IMR-90 (cell line): ENCODE measurements at regions not wholly inside any gene's neighbourhood (a gene's known extent, or its start where the extent isn't known, plus 50 kb on each side); places are given as distances from the start of the nearest gene placed in this dataset.

Source experiments
- ATAC-seq: fragments of 200-7000 bp; cut with Tn5 transposase; 2 replicates; pipeline ENCODE4 v1.9.1; 2020; ENCODE audit warnings: low read depth, mild to moderate bottlenecking, moderate library complexity
- BruUV-seq: library from RNA; stranded (reverse); fragments of 400-500 nt; replicated peaks from 2 replicates; lab custom pipeline; 2021; lab: Mats Ljungman, UMichigan
- CTCF ChIA-PET: fragments of 300-600 bp; formaldehyde crosslinking; extraction: SDS; loops from one replicate; lab custom pipeline; 2021; ENCODE audit warnings: antibody characterized with exemption; lab: Yijun Ruan, JAX
- POLR2A ChIA-PET: fragments of 300-600 bp; sonication (Branson Sonifier 250); formaldehyde crosslinking; loops from one replicate; lab custom pipeline; 2022; ENCODE audit warnings: antibody characterized with exemption; ENCODE audit not compliant: unreplicated experiment; lab: Charles Lee
- DNase-seq: peaks from one replicate; pipeline ENCODE4 v3.0.0; 2013
- H2AFZ ChIP-seq: replicated peaks from 2 replicates; pipeline ENCODE3; 2013; ENCODE audit warnings: low read length, mild to moderate bottlenecking; ENCODE audit not compliant: poor library complexity
- H2AK5ac ChIP-seq: 2 replicates; pipeline ENCODE4 v1.6.1; 2013; ENCODE audit warnings: low read depth, low read length, inconsistent platforms
- H2AK9ac ChIP-seq: replicated peaks from 2 replicates; pipeline ENCODE3; 2013; ENCODE audit warnings: mild to moderate bottlenecking, low read depth, low read length, moderate library complexity; ENCODE audit not compliant: poor library complexity
- H2BK120ac ChIP-seq: 2 replicates; pipeline ENCODE4 v1.6.1; 2013; ENCODE audit warnings: low read depth, low read length, inconsistent platforms
- H2BK15ac ChIP-seq: 3 replicates; pipeline ENCODE4 v1.6.1; 2013; ENCODE audit warnings: low read depth, low read length, inconsistent platforms
- H2BK20ac ChIP-seq: 2 replicates; pipeline ENCODE4 v1.6.1; 2013; ENCODE audit warnings: low read depth, mild to moderate bottlenecking, inconsistent platforms, low read length, moderate library complexity
- H2BK5ac ChIP-seq: 2 replicates; pipeline ENCODE4 v1.6.1; 2013; ENCODE audit warnings: mild to moderate bottlenecking, low read depth, low read length, inconsistent platforms; ENCODE audit not compliant: poor library complexity, severe bottlenecking
- H3K14ac ChIP-seq: replicated peaks from 2 replicates; pipeline ENCODE4 v1.6.1; 2013; ENCODE audit warnings: low read depth, low read length, inconsistent platforms
- H3K18ac ChIP-seq: 2 replicates; pipeline ENCODE4 v1.6.1; 2013; ENCODE audit warnings: low read depth, low read length, control low read depth
- H3K23ac ChIP-seq: 2 replicates; pipeline ENCODE4 v1.6.1; 2013; ENCODE audit warnings: low read depth, low read length, inconsistent platforms
- H3K27ac ChIP-seq: 2 replicates; pipeline ENCODE4 v1.5.1; 2013; ENCODE audit warnings: mild to moderate bottlenecking, control low read depth, low read length; ENCODE audit not compliant: insufficient read depth
- H3K27me3 ChIP-seq: 2 replicates; pipeline ENCODE4 v1.6.1; 2013; ENCODE audit warnings: low read length; ENCODE audit not compliant: control insufficient read depth, insufficient read depth
- H3K36me3 ChIP-seq: 2 replicates; pipeline ENCODE4 v1.6.1; 2013; ENCODE audit warnings: low read length, mixed read lengths; ENCODE audit not compliant: control insufficient read depth, insufficient read depth
- H3K4ac ChIP-seq: 2 replicates; pipeline ENCODE4 v1.6.1; 2013; ENCODE audit warnings: low read depth, low read length, inconsistent platforms
- H3K4me1 ChIP-seq: 2 replicates; pipeline ENCODE4 v1.6.1; 2013; ENCODE audit warnings: low read length, mixed read lengths; ENCODE audit not compliant: control insufficient read depth, insufficient read depth
- H3K4me2 ChIP-seq: 2 replicates; pipeline ENCODE4 v1.6.1; 2013; ENCODE audit warnings: low read depth, mild to moderate bottlenecking, control low read depth, low read length, moderate library complexity
- H3K4me3 ChIP-seq: 2 replicates; pipeline ENCODE4 v1.5.1; 2013; ENCODE audit warnings: low read depth, mild to moderate bottlenecking, control low read depth, low read length, moderate library complexity; ENCODE audit not compliant: insufficient read depth
- H3K56ac ChIP-seq: 2 replicates; pipeline ENCODE4 v1.6.1; 2013; ENCODE audit warnings: low read length, inconsistent platforms; ENCODE audit not compliant: insufficient read depth; ENCODE audit errors: extremely low read depth
- H3K79me1 ChIP-seq, 2 experiments: 2 replicates each; pipeline ENCODE4 v1.6.1; 2013; ENCODE audit warnings: low read length in 2 of 2, inconsistent platforms in 1 of 2, low read depth in 1 of 2
- H3K9ac ChIP-seq: 2 replicates; pipeline ENCODE4 v1.6.1; 2013; ENCODE audit warnings: low read depth, low read length, control low read depth
- H3K9me1 ChIP-seq: 2 replicates; pipeline ENCODE4 v1.6.1; 2013; ENCODE audit warnings: low read length, inconsistent platforms; ENCODE audit not compliant: insufficient read depth
- H3K9me3 ChIP-seq: 2 replicates; pipeline ENCODE4 v1.6.1; 2013; ENCODE audit warnings: low read length; ENCODE audit not compliant: control insufficient read depth, insufficient read depth
- H4K20me1 ChIP-seq: 2 replicates; pipeline ENCODE4 v1.6.1; 2013; ENCODE audit warnings: low read length, inconsistent platforms; ENCODE audit not compliant: insufficient read depth
- H4K5ac ChIP-seq: 2 replicates; pipeline ENCODE4 v1.6.1; 2013; ENCODE audit warnings: mild to moderate bottlenecking, low read depth, low read length, control low read depth
- H4K8ac ChIP-seq, 2 experiments: 2 replicates each; pipeline ENCODE4 v1.6.1; 2013; ENCODE audit warnings: low read depth in 2 of 2, low read length in 2 of 2, control low read depth in 1 of 2, inconsistent platforms in 1 of 2
- H4K91ac ChIP-seq: 2 replicates; pipeline ENCODE4 v1.6.1; 2013; ENCODE audit warnings: low read depth, low read length, inconsistent platforms; ENCODE audit not compliant: insufficient read depth
- CEBPB ChIP-seq: IDR thresholded peaks from 2 replicates; pipeline ENCODE4 v1.6.1; 2012; ENCODE audit warnings: low read depth, low read length, improper control_type of control experiment
- FOS ChIP-seq: fragments of 150-350 bp; IDR thresholded peaks from 2 replicates; pipeline ENCODE4 v1.6.1; 2016; ENCODE audit warnings: low read depth, low read length
- RAD21 ChIP-seq: IDR thresholded peaks from 2 replicates; pipeline ENCODE4 v1.6.1; 2012; ENCODE audit warnings: low read length, improper control_type of control experiment
- USF2 ChIP-seq: fragments of 150-350 bp; IDR thresholded peaks from 2 replicates; pipeline ENCODE4 v1.6.1; 2017; ENCODE audit warnings: mild to moderate bottlenecking, antibody characterized with exemption, low read length, low read depth
- WGBS, 2 experiments: methylation state at CpG; one replicate each; pipeline versions ENCODE4 v1.1.5 to v1.1.7; 2013; ENCODE audit warnings: missing lambda C conversion rate in 2 of 2; ENCODE audit not compliant: insufficient read length in 1 of 2; ENCODE audit errors: extremely low coverage in 2 of 2; 5-methylcytosine and 5-hydroxymethylcytosine counted together
- dilution Hi-C: fragments of 300-500 bp; cut with HindIII; formaldehyde crosslinking; loops from one replicate; pipeline ENCODE4 v1.14.3; 2018; ENCODE audit warnings: low sequenced_read_pairs; ENCODE audit not compliant: unreplicated experiment
- in situ Hi-C: fragments of 300-500 bp; cut with MboI; formaldehyde crosslinking; loops from 3 replicates; pipeline ENCODE4 v1.14.3; 2019; ENCODE audit warnings: low sequenced_read_pairs, inconsistent platforms, mixed read lengths
- intact Hi-C: fragments of 100-400 bp; cut with micrococcal nuclease; formaldehyde crosslinking; loops from 2 replicates; pipeline ENCODE4 v1.10.0; 2022

- 25% methylated on average over 2 of the region's 4 CpGs; no CpG with 5 or more reads in 1 of the 2 experiments for WGBS, 2 experiments
- Histone ChIP-seq H3K4me3 (no peak overlapping the region), H2AFZ (no peak overlapping the region), H3K9me3 (no peaks in the 10 kb centered on the region), H3K4me2 (no peak overlapping the region), H3K79me1 (no peaks in the 10 kb centered on the region), H3K56ac (no peak overlapping the region), H2BK120ac (no peak overlapping the region), H3K27me3 (no peaks in the 10 kb centered on the region), H2BK5ac (no peak overlapping the region), H4K20me1 (no peaks in the 10 kb centered on the region), H3K27ac (no peak overlapping the region), H2BK15ac (no peak overlapping the region), H3K14ac (no peak overlapping the region), H3K4me1 (no peaks in the 10 kb centered on the region), H3K4ac (no peak overlapping the region), H4K91ac (no peak overlapping the region), H3K9ac (no peak overlapping the region), H2BK20ac (no peak overlapping the region), H2AK5ac (no peak overlapping the region), H3K18ac (no peak overlapping the region), H3K36me3 (no peaks in the 10 kb centered on the region), H4K5ac (no peak overlapping the region), H3K9me1 (no peaks in the 10 kb centered on the region), H4K8ac (no peak overlapping the region), H2AK9ac (no peak overlapping the region), H3K23ac (no peak overlapping the region)
- CTCF ChIA-PET: no interaction called here
- in situ Hi-C loops: no loop called here
- ATAC-seq (no peak), DNase-seq (no peak)
- POLR2A ChIA-PET: no interaction called here
- intact Hi-C loops: no loop called here
- TF ChIP-seq RAD21 (no peak), CEBPB (no peak), FOS (no peak), USF2 (no peak)
- dilution Hi-C loops: no loop called here
- no TSS peak for BruUV-seq
These were observed 136.4 kb upstream of the DEPDC1 start for GRCh38 chr1:68633141-68633919.
